ENCODE measurements at regions not wholly inside any gene's neighbourhood (a gene's known extent, or its start where the extent isn't known, plus 50 kb on each side); places are given as distances from the start of the nearest gene placed in this dataset.

- TF ChIP-seq ATF6 (CRISPR knock-in tag; IDR thresholded peaks at IDR 0.05) (no peak), IRF1 (CRISPR knock-in tag; IDR thresholded peaks at IDR 0.05; ENCODE audit: borderline replicate concordance) (no peak), ZNF766 (CRISPR knock-in tag; conservative IDR thresholded peaks at IDR 0.05) (peak; percentile 90), BHLHE40 (IDR thresholded peaks at IDR 0.05; ENCODE audit: low read length) (peak; percentile 80; the same call in 1 of the 2 replicates), MCM7 (IDR thresholded peaks at IDR 0.05) (no peak), ZNF347 (CRISPR knock-in tag; IDR thresholded peaks at IDR 0.05; ENCODE audit: low read depth) (no peak), ZNF586 (CRISPR knock-in tag; conservative IDR thresholded peaks at IDR 0.05) (no peak), CHD7 (IDR thresholded peaks at IDR 0.05; ENCODE audit: low read depth, low read length) (no peak), ZKSCAN3 (CRISPR knock-in tag; IDR thresholded peaks at IDR 0.05) (no peak), ZNF449 (CRISPR knock-in tag; IDR thresholded peaks at IDR 0.05) (0 out of 2 replicates have a peak, but pooled peaks have one; percentile 49)
Observed at GRCh38 chr10:6920072-6921019, 340.3 kb upstream of the PRKCQ start (continued).
